Endodermal cell (in vitro differentiated cells): ENCODE measurements at regions not wholly inside any gene's neighbourhood (a gene's known extent, or its start where the extent isn't known, plus 50 kb on each side); places are given as distances from the start of the nearest gene placed in this dataset.

Source experiments
- DNase-seq: peaks from one replicate; pipeline ENCODE4 v3.0.0-alpha.2; 2017
- H3K27ac ChIP-seq: 2 replicates; pipeline ENCODE4 v1.5.1; 2013; ENCODE audit warnings: mild to moderate bottlenecking, low read depth, low read length, moderate library complexity
- H3K27me3 ChIP-seq: 2 replicates; pipeline ENCODE4 v1.6.1; 2013; ENCODE audit warnings: mild to moderate bottlenecking, low read length, moderate library complexity; ENCODE audit not compliant: insufficient read depth, control insufficient read depth, poor library complexity, severe bottlenecking
- H3K36me3 ChIP-seq: 2 replicates; pipeline ENCODE4 v1.7.0; 2013; ENCODE audit warnings: mild to moderate bottlenecking, low read length, moderate library complexity; ENCODE audit not compliant: control insufficient read depth, insufficient read depth
- H3K4me1 ChIP-seq: one replicate; pipeline ENCODE4 v1.7.0; 2013; ENCODE audit warnings: low read length; ENCODE audit not compliant: control insufficient read depth, insufficient read depth
- H3K4me3 ChIP-seq: 2 replicates; pipeline ENCODE4 v1.5.1; 2013; ENCODE audit warnings: mild to moderate bottlenecking, low read length, moderate library complexity
- H3K9ac ChIP-seq: 2 replicates; pipeline ENCODE4 v1.6.1; 2013; ENCODE audit warnings: mild to moderate bottlenecking, low read length, moderate library complexity; ENCODE audit not compliant: poor library complexity, severe bottlenecking; ENCODE audit errors: extremely low read depth
- H3K9me3 ChIP-seq: 2 replicates; pipeline ENCODE4 v1.6.1; 2013; ENCODE audit warnings: mild to moderate bottlenecking, low read length, moderate library complexity; ENCODE audit not compliant: control insufficient read depth
- H3K27ac Mint-ChIP-seq: 2 replicates; pipeline ENCODE4 v1.8.0; 2020; ENCODE audit warnings: mixed read lengths
- H3K27me3 Mint-ChIP-seq: 2 replicates; pipeline ENCODE4 v1.8.0; 2021; ENCODE audit warnings: mild to moderate bottlenecking, mixed read lengths; ENCODE audit not compliant: insufficient read depth
- H3K36me3 Mint-ChIP-seq: 2 replicates; pipeline ENCODE4 v1.8.0; 2020; ENCODE audit warnings: low read depth, mixed read lengths
- H3K4me1 Mint-ChIP-seq: 2 replicates; pipeline ENCODE4 v1.8.0; 2020; ENCODE audit warnings: mixed read lengths
- H3K4me3 Mint-ChIP-seq: 2 replicates; pipeline ENCODE4 v1.8.0; 2020; ENCODE audit warnings: mild to moderate bottlenecking, moderate library complexity, mixed read lengths
- H3K9me3 Mint-ChIP-seq: 2 replicates; pipeline ENCODE4 v1.8.0; 2020; ENCODE audit warnings: mild to moderate bottlenecking, mixed read lengths
- CTCF ChIP-seq: fragments of 200-600 bp; sonication (generic); conservative IDR thresholded peaks from 2 replicates; pipeline ENCODE4 v1.5.0; 2021; ENCODE audit warnings: antibody characterized with exemption, mild to moderate bottlenecking
- WGBS, 2 experiments: methylation state at CpG; one replicate each; pipeline versions ENCODE4 v1.1.5 to v1.1.7; 2013; ENCODE audit warnings: missing lambda C conversion rate in 2 of 2, mixed read lengths in 1 of 2; ENCODE audit not compliant: insufficient coverage in 1 of 2, insufficient read length in 1 of 2; 5-methylcytosine and 5-hydroxymethylcytosine counted together

DNA sequence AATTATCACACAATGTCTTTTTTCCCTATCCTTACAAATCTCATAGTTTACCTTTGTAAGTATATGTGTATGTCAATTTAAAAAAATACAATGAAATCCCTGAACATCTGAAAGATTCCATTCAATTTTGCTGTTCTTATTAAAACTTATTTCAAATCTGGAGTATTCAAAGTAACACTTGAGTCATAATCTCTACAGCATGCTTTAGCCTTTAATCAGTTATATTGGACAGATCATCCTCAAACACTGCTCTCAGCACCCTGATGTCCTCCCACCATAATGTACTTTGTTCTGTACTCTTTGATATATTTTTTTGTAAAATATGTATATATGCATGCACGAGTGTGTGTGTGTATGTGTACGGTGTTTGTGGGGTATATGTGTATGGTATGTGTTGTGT is 83.0 kb upstream of the RPS6KA2 start:
- TF ChIP-seq CTCF = no peak
- Histone ChIP-seq H3K4me3 (no peak overlapping the region), H3K9ac (no peak overlapping the region), H3K27ac (no peak overlapping the region), H3K9me3 (no peaks in the 10 kb centered on the region), H3K4me1 (no peaks in the 10 kb centered on the region), H3K36me3 (no peaks in the 10 kb centered on the region), H3K27me3 (no peaks in the 10 kb centered on the region)
- 91% methylated on average over 2 of the region's 2 CpGs; no CpG with 5 or more reads in 1 of the 2 experiments for WGBS, 2 experiments
- Mint-ChIP-seq H3K4me3 (no peak overlapping the region), H3K27me3 (peaks cover 5% of the 10 kb centered on the region), H3K4me1 (peaks cover 3% of the 10 kb centered on the region), H3K9me3 (peaks cover 5% of the 10 kb centered on the region), H3K27ac (no peak overlapping the region), H3K36me3 (no peaks in the 10 kb centered on the region)
- no peak for DNase-seq

DNA sequence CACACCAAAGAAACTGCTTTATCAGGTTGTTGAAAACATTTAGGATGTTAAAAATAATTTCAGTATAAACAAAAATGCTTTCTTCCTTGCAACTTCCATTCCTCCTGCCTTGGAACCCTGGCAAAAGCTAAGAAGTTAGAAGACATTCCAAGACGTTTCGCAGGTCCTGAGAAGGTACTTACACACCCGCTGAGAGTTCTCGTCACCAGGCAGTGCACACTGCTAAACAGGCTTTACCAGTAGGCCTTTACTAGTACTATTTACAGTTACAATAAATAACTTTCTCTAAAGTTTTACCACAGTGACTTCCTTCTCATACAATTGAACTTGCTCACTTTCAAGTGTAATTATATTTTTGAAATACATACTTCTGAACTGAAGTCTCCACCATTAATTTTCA is 81.4 kb upstream of the RPS6KA2 start:
- H3K36me3 Mint-ChIP-seq = no peaks in the 10 kb centered on the region
- 93% methylated on average over 4 of the region's 4 CpGs for WGBS, 2 experiments
- H3K36me3 ChIP-seq = no peaks in the 10 kb centered on the region
- H3K27me3 Mint-ChIP-seq = peaks cover 5% of the 10 kb centered on the region
- no peaks in the 10 kb centered on the region for H3K27me3 ChIP-seq
- no peaks in the 10 kb centered on the region for H3K9me3 ChIP-seq
- H3K4me1 ChIP-seq = no peaks in the 10 kb centered on the region
- no peak for TF ChIP-seq CTCF
- DNase-seq = no peak
- no peak overlapping the region for H3K9ac ChIP-seq
- no peak overlapping the region for H3K4me3 ChIP-seq
- H3K4me1 Mint-ChIP-seq = peaks cover 4% of the 10 kb centered on the region
- H3K27ac Mint-ChIP-seq = no peak overlapping the region
- no peak overlapping the region for H3K27ac ChIP-seq
- H3K4me3 Mint-ChIP-seq = no peak overlapping the region
- H3K9me3 Mint-ChIP-seq = peaks cover 5% of the 10 kb centered on the region

GRCh38 chr6:166707045-166707444 is 80.0 kb upstream of the RPS6KA2 start:
- H3K27me3 ChIP-seq = no peaks in the 10 kb centered on the region
- peak; percentile 90 for DNase-seq
- no peaks in the 10 kb centered on the region for H3K36me3 ChIP-seq
- no peak overlapping the region for H3K9ac ChIP-seq
- Mint-ChIP-seq H3K4me1 (peaks cover 5% of the 10 kb centered on the region), H3K27me3 (peaks cover 5% of the 10 kb centered on the region), H3K27ac (no peak overlapping the region), H3K9me3 (peaks cover 5% of the 10 kb centered on the region), H3K36me3 (no peaks in the 10 kb centered on the region), H3K4me3 (no peak overlapping the region)
- TF ChIP-seq CTCF = peak; percentile 81
- no peak overlapping the region for H3K4me3 ChIP-seq
- no peaks in the 10 kb centered on the region for H3K4me1 ChIP-seq
- no peaks in the 10 kb centered on the region for H3K9me3 ChIP-seq
- H3K27ac ChIP-seq = no peak overlapping the region
- WGBS, 2 experiments = 29 to 38% methylated on average over 1 to 10 of the region's 10 CpGs
